Parathyroid adenoma (tissue), 2 donors: ENCODE measurements at regions not wholly inside any gene's neighbourhood (a gene's known extent, or its start where the extent isn't known, plus 50 kb on each side); places are given as distances from the start of the nearest gene placed in this dataset.

Source experiments
- H2AFZ ChIP-seq: fragments of 300-600 bp; sonication (generic); one replicate; pipeline ENCODE4 v1.7.0; 2017; ENCODE audit warnings: antibody characterized with exemption, mild to moderate bottlenecking
- H3K27ac ChIP-seq: fragments of 300-600 bp; sonication (generic); one replicate; pipeline ENCODE4 v1.7.0; 2017
- H3K27me3 ChIP-seq: fragments of 300-600 bp; sonication (generic); one replicate; pipeline ENCODE4 v1.7.0; 2017; ENCODE audit warnings: low read length; ENCODE audit not compliant: control insufficient read depth, insufficient read depth
- H3K36me3 ChIP-seq: fragments of 300-600 bp; sonication (generic); one replicate; pipeline ENCODE4 v1.7.0; 2017; ENCODE audit warnings: low read length; ENCODE audit not compliant: control insufficient read depth, insufficient read depth
- H3K4me1 ChIP-seq: fragments of 300-600 bp; sonication (generic); one replicate; pipeline ENCODE4 v1.7.0; 2017; ENCODE audit warnings: control low read depth
- H3K4me2 ChIP-seq: fragments of 300-600 bp; sonication (generic); one replicate; pipeline ENCODE4 v1.7.0; 2017; ENCODE audit warnings: low read length
- H3K4me3 ChIP-seq: fragments of 300-600 bp; sonication (generic); one replicate; pipeline ENCODE4 v1.7.0; 2017; ENCODE audit warnings: low read depth, low read length
- H3K79me2 ChIP-seq: fragments of 300-600 bp; sonication (generic); one replicate; pipeline ENCODE4 v1.7.0; 2017; ENCODE audit warnings: control low read depth
- H3K9ac ChIP-seq: fragments of 300-600 bp; sonication (generic); one replicate; pipeline ENCODE4 v1.7.0; 2017; ENCODE audit warnings: mild to moderate bottlenecking
- H3K9me3 ChIP-seq: fragments of 300-600 bp; sonication (generic); one replicate; pipeline ENCODE4 v1.7.0; 2017; ENCODE audit warnings: low read length; ENCODE audit not compliant: control insufficient read depth
- TF ChIP-seq, protein P1 (sequence below): fragments of 300-600 bp; sonication (generic); IDR thresholded peaks from one replicate; pipeline ENCODE4 v1.7.0; 2017; ENCODE audit warnings: antibody characterized with exemption, mild to moderate bottlenecking
- donor health status: primary hyperparathyroidism.

DNA sequence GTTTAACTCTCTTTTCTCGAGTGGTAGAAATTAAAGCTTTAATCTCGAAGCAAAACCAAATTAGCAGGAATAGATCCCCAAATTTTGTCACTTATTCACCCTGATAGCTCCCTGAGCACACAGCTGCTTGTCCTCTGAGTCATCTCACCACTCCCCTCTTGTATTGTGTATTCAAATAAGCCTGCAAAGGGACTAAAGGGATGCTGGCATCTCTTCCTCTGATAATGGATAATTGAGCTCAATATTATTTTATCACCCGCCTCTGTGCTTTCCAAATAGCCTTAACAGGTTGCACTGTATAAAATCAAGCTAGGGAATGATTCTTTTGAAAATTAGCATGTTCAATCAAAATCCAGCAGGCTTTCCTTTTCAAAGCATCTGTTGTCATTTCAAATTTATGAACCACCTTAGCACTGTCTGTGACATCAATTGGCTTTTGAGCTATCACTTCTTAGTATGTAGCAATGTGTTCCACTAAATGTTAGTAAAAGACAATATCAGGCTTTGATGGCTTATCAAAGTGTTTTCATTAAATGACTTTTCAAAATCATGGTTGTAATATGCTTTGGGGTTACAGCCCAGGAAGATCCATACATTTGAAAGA lies 561.6 kb downstream of the PLA2G4A start:
- Histone ChIP-seq H3K36me3 (no peaks in the 10 kb centered on the region), H3K79me2 (no peaks in the 10 kb centered on the region), H3K27me3 (no peaks in the 10 kb centered on the region), H3K9ac (no peak overlapping the region), H2AFZ (no peak overlapping the region), H3K9me3 (no peaks in the 10 kb centered on the region), H3K27ac (no peak overlapping the region), H3K4me3 (no peak overlapping the region), H3K4me1 (no peaks in the 10 kb centered on the region), H3K4me2 (no peak overlapping the region)
- TF ChIP-seq, protein P1, sequence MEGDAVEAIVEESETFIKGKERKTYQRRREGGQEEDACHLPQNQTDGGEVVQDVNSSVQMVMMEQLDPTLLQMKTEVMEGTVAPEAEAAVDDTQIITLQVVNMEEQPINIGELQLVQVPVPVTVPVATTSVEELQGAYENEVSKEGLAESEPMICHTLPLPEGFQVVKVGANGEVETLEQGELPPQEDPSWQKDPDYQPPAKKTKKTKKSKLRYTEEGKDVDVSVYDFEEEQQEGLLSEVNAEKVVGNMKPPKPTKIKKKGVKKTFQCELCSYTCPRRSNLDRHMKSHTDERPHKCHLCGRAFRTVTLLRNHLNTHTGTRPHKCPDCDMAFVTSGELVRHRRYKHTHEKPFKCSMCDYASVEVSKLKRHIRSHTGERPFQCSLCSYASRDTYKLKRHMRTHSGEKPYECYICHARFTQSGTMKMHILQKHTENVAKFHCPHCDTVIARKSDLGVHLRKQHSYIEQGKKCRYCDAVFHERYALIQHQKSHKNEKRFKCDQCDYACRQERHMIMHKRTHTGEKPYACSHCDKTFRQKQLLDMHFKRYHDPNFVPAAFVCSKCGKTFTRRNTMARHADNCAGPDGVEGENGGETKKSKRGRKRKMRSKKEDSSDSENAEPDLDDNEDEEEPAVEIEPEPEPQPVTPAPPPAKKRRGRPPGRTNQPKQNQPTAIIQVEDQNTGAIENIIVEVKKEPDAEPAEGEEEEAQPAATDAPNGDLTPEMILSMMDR, result no peak

DNA sequence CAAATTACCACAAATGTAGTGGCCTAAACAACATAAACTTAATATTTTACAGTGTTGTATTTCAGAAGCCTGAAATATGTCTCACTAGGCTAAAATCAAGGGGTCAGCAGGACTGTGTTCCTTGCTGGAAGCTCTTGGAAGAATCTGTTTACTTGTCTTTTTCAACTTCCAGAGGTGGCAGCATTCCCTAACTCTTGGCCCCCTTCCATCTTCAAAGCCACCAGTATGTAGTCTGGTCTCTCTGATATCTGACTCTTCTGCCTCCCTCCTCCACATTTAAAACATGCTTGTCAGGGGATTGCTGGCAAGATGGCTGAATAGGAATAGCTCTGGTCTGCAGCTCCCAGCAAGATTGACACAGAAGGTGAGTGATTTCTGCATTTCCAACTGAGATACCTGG lies 567.5 kb downstream of the PLA2G4A start:
- H2AFZ ChIP-seq, result no peak overlapping the region
- H3K9me3 ChIP-seq, result no peaks in the 10 kb centered on the region
- no peak overlapping the region for H3K9ac ChIP-seq
- H3K4me3 ChIP-seq, result no peak overlapping the region
- no peaks in the 10 kb centered on the region for H3K36me3 ChIP-seq
- no peak overlapping the region for H3K27ac ChIP-seq
- no peaks in the 10 kb centered on the region for H3K4me1 ChIP-seq
- H3K27me3 ChIP-seq, result no peaks in the 10 kb centered on the region
- TF ChIP-seq, protein P1, result no peak
- no peak overlapping the region for H3K4me2 ChIP-seq
- no peaks in the 10 kb centered on the region for H3K79me2 ChIP-seq

DNA sequence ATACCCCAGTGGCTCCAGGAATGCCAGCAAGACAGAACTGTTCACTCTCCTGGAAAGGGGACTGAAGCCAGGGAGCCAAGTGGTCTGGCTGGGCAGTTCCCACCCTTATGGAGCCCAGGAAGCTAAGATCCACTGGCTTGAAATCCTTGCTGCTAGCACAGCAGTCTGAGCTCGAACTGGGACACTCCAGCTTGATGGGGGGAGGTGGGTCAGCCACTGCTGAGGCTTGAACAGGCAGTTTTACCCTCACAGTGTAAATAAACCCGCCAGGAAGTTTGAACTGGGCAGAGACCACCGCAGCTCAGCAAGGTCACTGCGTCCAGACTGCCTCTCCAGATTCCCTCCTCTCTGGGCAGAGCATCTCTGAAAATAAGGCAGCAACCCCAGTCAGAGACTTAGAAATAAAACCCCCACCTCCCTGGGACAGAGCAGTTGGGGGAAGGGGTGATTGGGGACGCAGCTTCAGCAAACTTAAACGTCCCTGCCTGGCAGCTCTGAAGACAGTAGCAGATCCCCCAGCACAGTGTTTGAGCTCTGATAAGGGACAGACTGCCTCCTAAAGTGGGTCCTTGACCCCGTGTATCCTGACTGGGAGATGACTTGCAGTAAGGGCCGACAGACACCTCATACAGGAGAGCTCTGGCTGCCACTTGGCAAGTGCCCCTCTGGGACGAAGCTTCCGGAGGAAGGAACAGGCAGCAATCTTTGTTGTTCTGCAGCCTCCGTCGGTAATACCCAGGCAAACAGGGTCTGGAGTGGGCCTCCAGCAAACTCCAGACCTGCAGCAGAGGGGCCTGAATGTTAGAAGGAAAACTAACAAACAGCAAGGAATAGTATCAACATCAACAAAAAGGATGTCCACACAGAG lies 568.4 kb downstream of the PLA2G4A start:
- no peaks in the 10 kb centered on the region for H3K9me3 ChIP-seq
- no peak overlapping the region for H3K27ac ChIP-seq
- no peaks in the 10 kb centered on the region for H3K36me3 ChIP-seq
- H3K79me2 ChIP-seq, result no peaks in the 10 kb centered on the region
- H3K4me2 ChIP-seq, result no peak overlapping the region
- no peak overlapping the region for H2AFZ ChIP-seq
- no peak overlapping the region for H3K4me3 ChIP-seq
- no peaks in the 10 kb centered on the region for H3K27me3 ChIP-seq
- TF ChIP-seq, protein P1, result no peak
- no peak overlapping the region for H3K9ac ChIP-seq
- H3K4me1 ChIP-seq, result no peaks in the 10 kb centered on the region

DNA sequence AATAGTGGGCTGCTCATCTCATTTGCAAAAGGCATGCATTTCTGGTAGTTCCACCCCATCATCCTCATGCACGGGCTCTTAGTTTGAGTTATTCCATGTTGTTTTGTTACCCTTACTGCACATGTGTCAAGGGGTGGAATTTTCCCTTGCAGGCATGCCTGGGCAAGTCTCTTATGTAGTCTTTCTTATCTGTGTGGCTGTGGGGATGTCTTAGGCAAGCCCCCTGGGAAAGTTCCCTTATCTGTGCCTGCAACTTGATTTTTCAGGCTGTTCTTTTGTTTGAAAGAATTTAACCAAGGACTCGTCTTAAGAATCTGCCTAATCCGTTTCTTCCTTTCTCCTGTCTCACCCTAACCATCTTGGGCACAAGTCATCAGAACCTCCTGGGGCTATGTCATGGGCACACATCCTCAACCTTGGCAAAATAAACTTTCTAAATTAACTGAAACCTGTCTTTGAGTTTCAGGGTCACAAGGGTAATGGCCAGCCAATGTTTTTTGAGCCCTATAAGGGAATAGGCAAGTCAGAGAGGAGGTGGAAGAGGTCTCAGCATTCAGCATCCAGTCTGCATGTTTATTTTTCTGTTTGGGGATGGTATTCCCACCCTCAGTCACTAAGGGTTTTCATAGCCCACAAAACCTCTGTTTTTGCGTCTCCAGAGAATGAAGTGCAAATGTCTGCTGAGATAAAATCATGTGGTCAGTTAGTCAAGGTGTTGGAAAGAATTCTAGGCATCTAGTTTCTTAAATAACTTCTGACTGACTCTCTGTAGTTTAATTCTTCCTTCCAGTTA lies 579.7 kb downstream of the PLA2G4A start:
- no peaks in the 10 kb centered on the region for H3K4me1 ChIP-seq
- no peak overlapping the region for H3K9ac ChIP-seq
- no peaks in the 10 kb centered on the region for H3K36me3 ChIP-seq
- H3K4me2 ChIP-seq, result no peak overlapping the region
- no peaks in the 10 kb centered on the region for H3K79me2 ChIP-seq
- TF ChIP-seq, protein P1, result no peak
- H3K9me3 ChIP-seq, result no peaks in the 10 kb centered on the region
- H2AFZ ChIP-seq, result no peak overlapping the region
- no peaks in the 10 kb centered on the region for H3K27me3 ChIP-seq
- no peak overlapping the region for H3K4me3 ChIP-seq
- H3K27ac ChIP-seq, result no peak overlapping the region
